HG03571 (cell line): ENCODE measurements at regions not wholly inside any gene's neighbourhood (a gene's known extent, or its start where the extent isn't known, plus 50 kb on each side); places are given as distances from the start of the nearest gene placed in this dataset.

ENCODE experiments used
- ATAC-seq: cut with Tn5 transposase; IDR thresholded peaks from one replicate; pipeline ENCODE4 v1.9.1; 2021; ENCODE audit not compliant: unreplicated experiment

DNA sequence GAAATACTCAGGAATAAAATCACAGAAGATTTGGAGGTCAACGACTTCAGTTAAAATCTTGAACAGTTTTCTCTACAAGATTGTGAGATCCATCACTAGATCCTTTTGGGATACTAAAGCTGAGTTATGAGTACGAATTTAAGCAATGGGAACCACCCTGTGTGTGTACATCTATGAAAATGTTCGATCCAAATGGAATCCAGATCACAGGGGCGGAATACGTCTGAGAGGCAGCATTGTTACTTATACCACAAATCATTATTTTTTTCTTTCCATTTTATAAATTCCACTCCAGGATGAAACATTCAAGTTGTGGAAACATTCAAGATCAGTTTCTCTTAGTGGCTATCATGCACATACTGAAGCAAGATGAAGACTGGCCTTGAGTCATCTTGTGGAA lies 239.3 kb upstream of the PAPPA start:
- no peak for ATAC-seq

DNA sequence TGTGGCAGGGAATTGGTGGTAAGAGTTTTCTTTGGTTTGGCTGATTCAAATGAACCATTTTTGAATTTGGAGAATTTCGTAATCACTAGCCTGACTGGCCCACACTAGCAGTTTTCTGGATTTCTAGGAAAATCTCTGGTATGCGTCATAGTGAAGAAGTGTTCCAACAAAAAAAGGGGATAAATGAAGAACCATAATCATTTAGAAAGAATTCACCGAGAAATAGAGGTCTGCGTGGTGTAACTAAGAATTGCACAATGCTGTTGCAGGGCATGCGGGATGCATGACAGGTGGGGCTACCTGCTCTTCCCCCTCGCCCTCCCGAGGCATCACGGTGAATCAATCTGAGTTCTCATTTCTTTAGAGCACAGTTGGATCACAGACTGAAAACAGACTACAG lies 232.3 kb upstream of the PAPPA start:
- no peak for ATAC-seq

DNA sequence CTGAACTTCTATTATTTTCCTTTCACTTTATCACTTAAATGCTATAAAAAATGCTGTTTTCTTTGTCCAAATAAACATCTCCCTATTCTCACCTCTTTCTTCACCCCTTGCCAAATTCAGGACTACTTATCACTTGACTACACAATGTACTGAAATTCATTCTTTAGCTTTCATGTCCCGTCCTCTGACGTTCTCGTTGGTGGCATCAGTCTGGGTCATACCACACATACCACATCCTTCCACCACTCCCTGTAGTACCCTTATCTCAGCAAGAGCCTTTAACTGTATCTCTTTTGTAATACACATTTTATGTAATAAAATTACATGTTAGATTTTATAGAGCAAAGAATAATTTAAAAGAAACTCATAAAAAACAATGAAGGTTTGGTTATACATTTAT lies 231.1 kb upstream of the PAPPA start:
- ATAC-seq: no peak

DNA sequence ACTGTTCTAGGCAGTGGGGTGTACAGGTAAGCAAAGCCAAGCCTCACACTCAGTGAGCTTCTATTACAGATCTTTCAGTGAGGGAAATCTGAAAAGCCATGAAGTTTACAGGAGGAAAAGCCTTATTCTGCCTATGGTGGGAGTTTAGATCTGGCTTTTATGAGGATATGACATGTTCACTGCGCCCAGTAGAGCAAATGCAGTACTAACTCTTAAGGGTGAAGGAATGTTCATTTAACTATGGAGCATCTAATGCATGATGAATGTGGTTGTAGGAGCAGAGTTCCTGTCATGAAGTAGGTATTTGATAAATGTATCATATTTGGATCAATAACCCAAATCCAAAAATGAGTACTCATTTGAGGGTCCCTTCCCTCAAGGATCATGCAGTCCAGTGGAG lies 230.2 kb upstream of the PAPPA start:
- ATAC-seq: no peak

DNA sequence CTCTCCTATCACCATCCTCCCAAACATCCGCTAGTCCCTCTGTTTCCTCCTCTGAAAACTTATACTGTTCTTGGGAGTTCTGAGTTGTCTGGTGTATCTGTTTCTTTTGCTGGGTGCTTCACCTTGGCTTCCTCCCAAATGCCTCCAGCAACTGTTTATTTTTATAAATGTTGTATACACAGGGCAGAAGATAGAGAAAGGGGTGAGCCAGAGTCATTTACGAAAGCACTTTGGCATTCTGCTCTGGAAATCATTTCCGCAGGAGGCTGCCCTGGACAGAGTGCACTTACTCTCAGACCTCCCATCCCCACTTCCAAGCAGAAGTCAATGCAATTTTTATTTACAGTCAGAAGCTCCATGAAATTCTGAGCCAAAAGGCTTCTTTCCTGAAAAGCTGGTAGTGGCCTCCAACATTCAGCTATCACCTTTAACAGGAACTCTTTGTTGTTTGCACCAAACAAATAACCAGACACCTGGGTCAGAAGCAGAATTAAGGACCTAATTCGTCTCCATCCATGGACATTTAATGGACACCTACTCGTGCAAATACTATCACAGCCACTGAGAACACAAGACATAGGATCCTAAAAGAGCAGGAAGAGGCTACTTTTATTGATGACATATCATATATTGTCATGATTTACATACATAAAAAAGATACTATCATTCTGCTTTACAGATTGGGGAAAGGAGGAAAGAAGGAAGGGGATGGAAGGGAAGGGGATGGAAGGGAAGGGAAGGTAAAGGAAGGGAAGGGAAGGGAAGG lies 229.5 kb upstream of the PAPPA start:
- no peak for ATAC-seq

DNA sequence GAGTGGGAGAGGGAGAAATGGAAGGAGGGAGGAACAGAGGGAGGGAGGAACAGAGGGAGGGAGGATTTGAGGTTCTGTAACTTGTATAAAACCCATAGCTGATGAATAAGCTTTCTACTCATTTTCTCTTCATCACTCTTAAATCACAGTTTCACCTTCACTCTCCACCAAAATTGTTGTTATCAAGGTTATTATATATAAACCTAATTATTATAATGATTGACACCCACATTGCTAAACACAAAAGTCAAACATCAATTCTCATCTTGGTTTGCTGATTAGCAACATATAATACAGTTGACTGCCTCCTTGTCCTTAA lies 229.0 kb upstream of the PAPPA start:
- no peak for ATAC-seq

DNA sequence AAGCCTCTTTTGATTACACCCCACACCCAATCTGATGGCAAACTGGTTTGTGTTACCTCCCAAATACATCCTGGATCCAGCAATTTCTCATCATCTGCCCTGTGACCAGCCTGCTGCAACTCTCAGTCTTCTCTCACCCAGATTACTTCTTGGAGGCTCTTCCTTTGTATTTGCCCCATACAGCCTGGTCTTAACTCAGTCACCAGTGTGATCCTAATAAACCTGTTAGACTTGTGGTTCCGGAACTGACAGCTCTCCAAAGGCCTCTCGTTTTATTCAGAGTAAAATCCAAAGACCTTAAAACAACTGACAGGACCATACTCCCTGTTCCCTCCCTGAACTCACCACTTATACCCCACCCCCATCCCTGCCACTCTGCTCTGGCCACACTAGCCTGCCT lies 228.2 kb upstream of the PAPPA start:
- no peak for ATAC-seq

DNA sequence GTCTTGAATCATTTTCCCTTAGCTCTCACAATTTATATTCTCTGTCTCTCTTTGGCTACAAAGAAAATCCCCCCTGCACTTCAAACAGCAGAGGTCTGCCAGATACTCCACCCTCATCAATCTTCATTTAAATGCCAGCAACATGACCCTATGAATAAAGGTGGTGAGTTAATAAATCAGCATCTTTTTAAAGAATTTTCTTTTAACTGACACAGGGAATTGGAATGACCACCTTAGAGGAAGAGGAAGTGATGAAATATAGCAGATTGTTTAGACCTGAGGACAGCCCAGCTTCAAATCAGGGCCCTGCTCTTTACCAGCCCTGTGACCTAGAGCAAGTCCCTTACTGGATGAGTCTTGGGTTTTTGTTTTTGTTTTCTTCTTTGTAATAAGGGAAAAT lies 223.1 kb upstream of the PAPPA start:
- ATAC-seq: no peak

DNA sequence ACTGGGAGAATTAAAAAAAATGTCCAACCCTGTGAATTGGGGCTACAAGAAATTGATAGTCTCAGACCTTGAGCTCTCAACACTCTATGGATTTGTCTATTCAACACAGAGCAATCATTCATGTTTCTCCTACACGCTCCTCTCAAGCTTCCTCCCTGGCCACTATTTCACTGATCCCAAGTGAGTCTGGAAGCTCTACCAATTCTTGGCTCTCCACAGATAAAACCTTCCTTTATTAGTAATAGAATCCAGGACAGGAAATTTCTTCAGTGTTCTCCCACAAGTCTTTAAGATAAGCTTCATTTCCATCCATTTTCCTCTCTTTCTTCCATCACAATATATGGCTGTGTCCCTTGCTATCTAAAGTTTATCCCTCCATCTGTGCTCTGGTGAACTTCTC lies 215.1 kb upstream of the PAPPA start:
- no peak for ATAC-seq

DNA sequence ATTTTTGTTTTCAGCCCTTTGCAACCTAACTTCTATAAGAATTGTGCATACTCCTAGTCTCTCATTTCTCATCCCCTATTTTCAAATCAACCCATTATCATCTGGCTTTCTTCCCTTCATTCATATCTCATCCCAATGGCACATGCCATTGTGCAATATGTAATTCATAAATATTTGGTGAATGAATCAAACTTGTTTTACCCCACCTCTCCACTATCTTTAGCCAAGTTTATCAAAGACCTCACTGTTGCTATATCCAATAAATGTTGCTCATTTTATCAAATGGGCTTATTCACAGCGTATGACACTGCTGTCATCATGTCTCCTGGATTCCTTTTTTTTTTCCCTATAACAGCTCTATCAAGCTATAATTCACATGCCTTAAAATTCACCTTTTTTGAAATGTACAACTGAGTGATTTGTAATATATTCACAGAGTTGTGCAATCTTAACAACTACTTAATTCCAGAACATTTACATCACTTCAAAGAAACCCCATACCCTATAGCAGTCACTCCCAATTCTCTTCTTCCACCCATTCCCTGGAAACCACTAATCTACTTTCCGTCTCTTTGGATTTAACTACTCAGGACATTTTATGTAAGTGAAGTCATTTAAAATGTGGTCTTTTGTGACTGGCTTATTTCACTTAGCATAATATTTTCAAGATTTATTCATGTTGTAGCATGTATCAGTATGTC lies 214.4 kb upstream of the PAPPA start:
- no peak for ATAC-seq

DNA sequence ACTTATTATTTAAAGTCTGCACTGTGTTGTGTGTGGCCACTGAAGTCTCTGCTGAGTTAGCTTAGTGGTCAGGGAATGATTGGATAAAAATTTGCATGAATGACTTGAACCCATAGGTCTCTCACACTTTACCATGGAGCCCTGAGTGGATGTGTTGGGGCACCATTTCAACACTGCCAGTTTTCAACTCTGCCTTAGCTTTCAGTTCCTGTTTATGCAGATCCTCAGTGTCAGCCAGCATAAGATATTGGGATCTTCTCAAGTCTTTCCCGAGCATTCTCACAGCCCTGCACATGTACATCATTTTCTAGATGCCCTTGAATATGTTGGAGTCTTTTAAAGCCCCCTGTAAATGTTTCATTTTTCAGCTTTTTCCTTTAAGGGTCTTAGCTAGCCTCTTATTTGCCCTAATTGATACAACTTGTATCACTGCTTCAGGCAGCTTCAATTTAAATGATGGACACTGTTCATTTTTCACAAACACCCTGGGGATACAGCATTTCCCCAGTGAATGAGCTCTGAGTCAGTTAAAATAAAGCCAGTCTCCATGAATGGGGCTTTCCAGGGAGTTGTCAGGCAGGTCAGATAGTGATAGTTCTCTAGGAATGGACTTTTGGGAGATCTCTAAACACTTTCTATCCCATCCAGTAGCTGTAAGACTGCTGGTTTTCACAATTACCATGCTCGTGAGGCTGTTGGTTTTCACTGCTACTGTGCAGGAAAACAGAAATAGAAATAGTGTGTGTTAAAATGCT lies 211.9 kb upstream of the PAPPA start:
- no peak for ATAC-seq

DNA sequence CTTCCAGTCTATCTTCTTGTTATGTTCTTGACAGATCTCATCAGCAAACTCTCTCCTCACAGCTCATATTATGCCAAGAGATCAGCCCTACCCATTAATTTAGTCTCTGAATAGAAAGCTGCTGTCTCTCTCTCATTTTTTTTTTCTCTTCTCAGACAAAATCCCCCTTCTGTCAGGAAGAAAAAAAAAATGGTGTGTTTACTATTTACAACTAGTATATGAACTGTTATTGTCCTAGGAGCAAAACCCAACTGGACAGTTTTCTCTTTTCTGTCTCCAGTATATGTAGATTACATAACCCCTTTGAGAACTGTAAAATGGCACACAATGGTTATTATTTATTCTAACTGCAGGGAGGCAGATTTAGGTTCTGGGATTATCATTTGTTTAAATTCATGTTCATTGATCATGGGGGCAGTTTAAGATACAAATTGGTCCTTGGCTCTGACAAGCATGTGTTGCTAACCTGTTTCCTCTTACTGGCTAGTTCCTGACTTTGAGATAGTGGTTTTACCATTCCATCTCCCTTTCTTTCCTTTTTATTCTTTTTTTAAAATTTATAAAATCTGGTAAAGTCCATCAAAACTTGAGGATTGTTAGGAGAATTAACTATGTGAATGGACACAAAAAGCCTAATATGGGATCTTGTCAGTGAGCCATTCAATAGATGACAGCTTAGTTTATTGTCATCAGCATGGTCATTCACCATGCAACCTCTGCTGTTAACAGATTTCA lies 210.0 kb upstream of the PAPPA start:
- no peak for ATAC-seq

DNA sequence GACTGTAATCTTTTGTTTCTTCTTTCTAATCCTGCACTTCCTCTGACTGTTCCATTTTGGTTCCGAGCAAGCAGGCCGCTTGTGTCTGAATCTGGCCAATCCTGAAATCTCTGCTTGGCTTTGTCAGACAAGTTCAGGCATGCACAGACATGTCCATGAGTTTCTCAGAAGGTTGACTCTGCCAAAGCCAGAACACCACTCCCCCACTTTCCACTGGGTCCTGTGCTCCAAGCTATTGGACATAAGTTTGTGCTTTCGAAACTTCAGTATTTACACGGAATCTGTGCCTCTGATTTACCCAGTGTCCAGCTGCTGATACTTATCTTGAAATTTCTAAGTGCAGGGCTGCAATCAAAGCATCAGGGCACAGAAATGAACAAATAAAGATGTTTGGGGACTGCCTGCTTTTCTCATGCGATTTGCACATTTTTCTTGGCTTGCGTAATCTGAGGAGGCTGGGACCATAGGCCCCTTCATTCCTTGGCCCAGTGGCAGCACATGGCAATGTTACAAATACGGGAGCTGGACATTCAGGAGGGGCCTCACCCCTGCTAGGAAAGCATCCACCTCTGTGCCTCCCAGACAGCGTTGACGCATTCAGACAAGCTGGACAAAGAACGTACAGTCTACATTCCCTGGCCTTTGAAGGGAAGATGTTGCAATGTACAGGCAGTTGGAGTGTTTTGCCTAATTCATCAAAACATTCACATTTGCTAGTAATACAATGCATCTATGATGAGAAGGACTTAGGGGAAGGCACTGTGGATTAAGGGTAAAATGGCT lies 209.2 kb upstream of the PAPPA start:
- no peak for ATAC-seq

DNA sequence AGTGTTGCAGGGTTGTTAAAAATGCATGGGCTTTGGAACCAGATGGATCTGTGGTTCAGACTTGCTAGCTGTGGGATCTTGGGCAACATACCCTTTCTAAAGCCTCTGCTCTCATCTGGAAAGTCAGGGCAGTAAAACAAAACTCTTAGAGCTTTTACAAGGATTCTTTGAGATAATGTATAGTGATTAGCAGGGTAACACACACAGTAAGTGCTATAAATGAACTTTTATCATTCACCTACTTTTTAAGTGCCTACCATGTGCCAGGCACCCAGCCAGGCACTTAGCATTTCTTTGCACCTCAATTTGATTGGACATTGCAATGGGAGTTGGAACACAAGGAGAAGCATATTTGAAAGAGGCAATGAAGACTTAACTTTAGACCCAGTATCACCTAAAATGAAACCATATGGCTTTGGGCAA lies 208.6 kb upstream of the PAPPA start:
- ATAC-seq: no peak

DNA sequence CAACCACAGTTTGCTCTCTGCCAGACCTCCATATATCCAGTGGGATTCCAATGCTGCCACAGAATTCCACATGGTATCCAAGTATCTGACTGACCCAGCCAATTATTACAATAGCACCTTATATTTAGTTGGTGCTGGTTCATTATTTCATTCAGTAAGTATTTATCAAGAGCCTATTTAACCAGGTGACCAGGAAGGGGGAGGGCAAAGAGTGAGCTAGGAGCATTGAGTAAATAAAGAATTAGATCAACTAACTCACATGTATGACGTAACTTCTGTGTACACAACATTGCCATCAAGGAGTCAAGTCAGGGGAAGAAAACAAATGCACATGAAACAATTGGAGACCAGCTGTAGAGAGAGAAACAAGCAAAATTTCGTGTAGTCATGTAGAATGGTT lies 207.1 kb upstream of the PAPPA start:
- ATAC-seq: no peak

DNA sequence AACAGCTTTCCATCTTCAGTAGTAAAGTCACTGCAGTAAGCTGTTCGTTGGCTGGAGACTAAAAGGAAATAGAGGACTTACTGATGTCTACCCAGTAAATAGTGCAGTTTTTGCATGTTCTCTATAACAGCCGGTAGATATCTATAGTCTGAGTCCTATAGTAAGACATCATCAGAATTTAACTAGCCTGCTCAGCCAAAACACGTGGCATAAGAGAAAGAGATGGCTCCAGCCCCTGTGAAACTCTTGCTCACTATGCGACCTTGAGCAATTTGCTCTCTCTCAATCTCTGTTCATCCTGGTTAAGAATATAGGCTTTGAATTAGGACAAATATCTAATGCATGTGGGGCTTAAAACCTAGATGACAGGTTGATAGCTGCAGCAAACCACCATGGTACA lies 201.6 kb upstream of the PAPPA start:
- ATAC-seq: no peak

DNA sequence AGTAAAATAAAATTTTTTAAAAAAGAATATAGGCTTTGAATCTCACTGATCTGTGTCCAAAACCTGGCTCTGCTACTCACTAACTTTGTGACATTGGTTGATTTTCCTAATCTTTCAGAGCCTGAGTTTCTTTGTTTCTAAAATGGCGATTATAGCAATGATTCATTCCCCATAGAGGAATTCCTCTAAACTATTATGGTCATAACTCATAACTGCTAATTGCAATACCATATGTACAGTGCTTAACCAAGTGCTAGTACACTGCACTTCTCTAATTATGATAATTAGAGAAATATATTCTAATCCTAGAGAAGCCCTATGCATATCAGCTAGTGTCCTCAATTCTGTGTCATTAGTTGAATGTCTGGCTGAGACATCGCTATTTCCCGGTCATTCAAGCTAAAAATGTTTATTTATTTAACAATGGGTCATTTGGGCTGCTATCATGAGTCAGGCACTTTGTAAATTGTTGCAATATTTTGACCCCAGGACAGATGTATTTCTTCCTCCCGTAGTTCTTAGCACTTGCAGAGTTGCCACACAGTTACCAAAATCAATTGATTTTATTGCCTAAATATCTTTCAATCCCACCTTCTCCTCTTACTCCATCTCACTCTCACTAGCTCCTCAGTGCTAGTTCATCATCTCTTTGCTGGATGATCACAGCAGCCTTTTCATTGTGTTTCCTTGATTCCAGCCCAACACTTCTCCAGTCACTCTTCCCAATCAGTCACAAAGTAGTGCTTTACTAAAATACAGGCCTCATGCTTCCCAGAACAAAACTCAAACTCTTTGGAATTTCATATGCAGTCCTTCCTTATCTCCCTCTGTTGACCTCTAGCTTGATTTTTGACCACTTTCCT lies 200.9 kb upstream of the PAPPA start:
- no peak for ATAC-seq

DNA sequence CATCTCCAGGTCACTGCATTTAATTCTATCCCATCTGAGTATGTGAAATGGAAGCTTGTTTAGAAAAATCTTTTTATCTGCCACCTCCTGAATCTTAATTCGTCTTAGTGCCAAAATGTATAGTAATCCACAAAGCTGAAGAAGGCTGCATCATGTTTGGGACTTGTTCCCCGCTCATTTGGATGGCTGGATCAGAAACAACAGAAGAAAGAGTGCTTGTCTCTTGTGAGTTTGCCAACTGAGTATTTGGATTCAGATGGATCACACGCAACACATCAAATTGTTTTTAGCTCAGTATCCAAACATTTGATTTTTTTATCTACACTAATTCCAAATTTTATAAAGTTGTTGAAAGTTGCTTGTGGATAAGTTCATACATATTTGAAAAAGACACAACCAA lies 197.2 kb upstream of the PAPPA start:
- no peak for ATAC-seq

DNA sequence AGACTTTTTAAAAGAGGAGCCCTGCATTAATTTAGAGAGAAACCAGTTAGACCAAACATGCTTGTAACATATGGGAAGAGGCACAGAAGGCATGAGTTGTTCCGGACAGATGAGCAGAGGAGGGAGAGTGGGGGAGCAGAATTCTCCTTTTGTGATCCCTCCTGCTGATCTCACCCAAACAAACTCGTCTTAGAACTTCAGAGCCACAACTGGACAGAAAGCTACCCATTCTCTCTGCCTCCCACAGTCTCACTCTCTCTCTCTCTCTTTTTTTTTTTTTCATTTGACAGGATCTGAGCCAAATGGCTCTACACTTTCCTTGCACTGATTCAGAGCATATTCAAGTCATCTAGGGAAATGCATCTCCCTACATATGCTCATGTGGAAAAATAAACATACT lies 196.0 kb upstream of the PAPPA start:
- no peak for ATAC-seq
